HG03520 (cell line): ENCODE measurements at regions not wholly inside any gene's neighbourhood (a gene's known extent, or its start where the extent isn't known, plus 50 kb on each side); places are given as distances from the start of the nearest gene placed in this dataset.
"Not testable (repeated sequence)": the region's sequence is repeated elsewhere in the genome, so short reads cannot be mapped to it uniquely, and the experiment has no call there.

Experiments
- ATAC-seq: cut with Tn5 transposase; IDR thresholded peaks from one replicate; pipeline ENCODE4 v1.9.1; 2021; ENCODE audit warnings: mild to moderate bottlenecking, moderate library complexity; ENCODE audit not compliant: unreplicated experiment

GRCh38 chr17:70564006-70564620, 394.8 kb downstream of the KCNJ2 start:
- no peak for ATAC-seq

DNA sequence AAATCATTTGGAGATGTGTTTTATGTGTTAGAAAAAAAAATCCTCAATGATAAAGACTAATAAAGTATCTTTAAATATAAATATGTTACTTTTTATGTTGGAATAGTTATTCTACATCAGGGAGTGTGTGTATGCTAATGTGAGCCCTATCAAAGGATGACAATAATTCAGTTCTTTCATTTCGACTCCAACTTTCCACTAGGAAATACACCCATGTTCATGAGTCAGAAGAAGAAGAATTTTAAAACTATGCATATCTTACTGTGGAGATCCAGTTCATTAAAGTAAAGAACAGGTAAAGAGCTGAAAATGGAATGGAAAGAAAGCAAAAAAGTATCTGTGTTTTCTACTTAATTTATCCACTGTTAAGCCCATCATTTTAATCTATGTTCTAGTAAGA, 399.8 kb downstream of the KCNJ2 start:
- no peak for ATAC-seq

DNA sequence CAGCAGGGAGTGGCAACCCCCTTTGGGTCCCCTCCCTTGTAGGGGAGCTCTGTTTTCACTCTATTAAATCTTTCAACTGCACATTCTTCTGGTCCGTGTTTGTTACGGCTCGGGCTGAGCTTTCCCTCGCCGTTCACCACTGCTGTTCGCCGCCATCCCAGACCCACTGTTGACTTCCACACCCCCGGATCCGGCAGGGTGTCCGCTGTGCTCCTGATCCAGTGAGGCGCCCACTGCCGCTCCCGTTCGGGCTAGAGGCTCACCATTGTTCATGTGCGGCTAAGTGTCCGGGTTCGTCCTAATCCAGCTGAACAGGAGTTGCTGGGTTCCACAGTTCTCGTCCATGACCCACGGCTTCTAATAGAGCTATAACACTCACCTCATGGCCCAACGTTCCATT, 408.1 kb downstream of the KCNJ2 start:
- ATAC-seq = no peak

DNA sequence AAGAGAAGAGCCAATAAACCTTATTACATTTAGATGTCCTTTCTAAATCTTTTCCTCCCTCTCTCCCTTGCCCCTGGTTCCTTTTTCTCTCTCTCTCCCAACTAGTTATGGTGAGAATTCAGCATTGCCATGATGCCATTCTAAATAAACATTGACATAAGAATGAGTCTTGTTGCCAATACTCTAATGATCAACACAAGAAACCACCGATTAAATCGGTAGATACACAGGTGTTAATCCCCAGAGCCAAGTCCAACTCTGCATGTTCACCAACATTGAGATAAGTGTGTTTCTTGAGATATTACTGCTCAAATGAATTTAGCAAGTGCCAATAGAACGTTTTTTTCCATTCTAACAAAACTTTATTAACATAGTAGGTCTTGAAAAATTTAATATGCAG, 412.1 kb downstream of the KCNJ2 start:
- no peak for ATAC-seq

GRCh38 chr17:70582777-70583176, 413.4 kb downstream of the KCNJ2 start:
- no peak for ATAC-seq

GRCh38 chr17:70584255-70584654, 414.9 kb downstream of the KCNJ2 start:
- no peak for ATAC-seq

- no peak for ATAC-seq
These were observed 418.7 kb downstream of the KCNJ2 start for GRCh38 chr17:70588003-70588402.

DNA sequence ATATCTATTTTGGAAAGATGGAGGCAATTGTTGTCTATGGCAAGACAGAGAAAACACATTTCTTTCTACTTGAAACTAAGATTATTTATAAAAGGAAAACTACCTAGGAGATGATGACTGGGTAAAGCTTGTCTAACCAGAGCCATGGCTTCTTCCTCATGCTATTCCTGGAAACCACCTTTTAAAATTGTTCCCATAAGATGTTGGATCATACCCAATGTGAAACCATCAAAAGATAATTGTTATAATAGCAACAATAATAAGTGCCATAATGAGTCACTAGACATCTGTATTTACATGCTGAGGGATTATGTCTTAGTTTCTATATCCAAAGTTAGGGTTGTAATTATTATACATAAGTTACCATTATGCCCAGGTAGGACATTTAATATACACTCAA, 428.4 kb downstream of the KCNJ2 start:
- ATAC-seq = no peak

GRCh38 chr17:70599198-70599597, 429.9 kb downstream of the KCNJ2 start:
- ATAC-seq = no peak

DNA sequence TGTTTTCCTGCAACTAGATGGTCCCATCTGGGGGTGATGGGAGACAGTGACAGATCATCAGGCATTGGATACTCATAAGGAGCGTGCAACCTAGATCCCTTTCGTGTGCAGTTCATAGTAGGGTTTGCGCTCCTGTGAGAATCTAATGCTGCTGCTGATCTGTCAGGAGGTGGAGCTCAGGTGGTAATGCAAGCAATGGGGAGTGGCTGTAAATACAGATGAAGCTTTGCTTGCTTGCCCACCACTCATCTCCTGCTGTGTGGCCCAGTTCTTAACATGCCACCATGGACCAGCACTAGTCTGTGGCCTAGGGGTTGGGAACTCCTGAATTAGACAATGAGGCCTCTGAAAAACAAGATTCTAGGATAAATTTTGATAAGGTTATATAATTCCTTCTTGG, 430.6 kb downstream of the KCNJ2 start:
- ATAC-seq = not testable (repeated sequence)

DNA sequence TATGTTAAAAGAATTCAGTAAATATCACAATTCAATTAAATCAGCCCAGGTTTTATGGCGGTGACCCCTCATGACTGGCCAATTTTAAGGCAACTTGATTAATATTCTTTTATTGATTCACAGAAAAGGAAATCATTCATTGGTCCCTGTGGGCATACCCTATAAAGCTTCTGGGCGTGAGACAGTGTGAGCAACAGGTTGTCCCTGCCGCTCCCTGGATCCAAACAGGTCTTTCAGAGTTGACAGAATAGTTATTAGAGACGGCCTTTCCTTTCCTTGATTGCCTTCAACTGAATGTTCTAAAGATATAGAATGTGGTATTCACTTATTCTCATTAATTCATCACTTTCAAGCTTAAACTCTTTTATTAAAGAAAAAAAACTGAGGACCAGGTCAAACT, 433.9 kb downstream of the KCNJ2 start:
- ATAC-seq = no peak

GRCh38 chr17:70604854-70605253, 435.5 kb downstream of the KCNJ2 start:
- ATAC-seq = no peak

GRCh38 chr17:70606086-70606485, 436.8 kb downstream of the KCNJ2 start:
- no peak for ATAC-seq

DNA sequence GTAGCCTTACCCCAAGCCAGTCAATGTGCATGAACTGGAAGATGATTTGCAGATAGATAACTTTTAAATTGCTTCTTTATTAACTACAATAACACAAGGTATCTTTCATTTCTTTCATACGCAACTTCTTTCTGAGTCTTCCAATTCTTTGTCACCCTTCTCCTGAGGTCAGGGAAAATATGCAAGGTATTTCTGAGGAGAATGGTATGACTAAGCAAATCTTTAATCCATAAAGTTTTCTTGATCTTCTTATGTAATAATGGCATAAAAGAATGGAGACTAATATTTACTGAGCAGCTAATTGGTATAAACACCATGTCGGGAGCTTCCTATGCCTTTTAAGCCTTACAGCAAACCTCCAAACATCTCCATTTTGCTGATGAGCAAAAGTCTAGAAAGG, 438.9 kb downstream of the KCNJ2 start:
- no peak for ATAC-seq

DNA sequence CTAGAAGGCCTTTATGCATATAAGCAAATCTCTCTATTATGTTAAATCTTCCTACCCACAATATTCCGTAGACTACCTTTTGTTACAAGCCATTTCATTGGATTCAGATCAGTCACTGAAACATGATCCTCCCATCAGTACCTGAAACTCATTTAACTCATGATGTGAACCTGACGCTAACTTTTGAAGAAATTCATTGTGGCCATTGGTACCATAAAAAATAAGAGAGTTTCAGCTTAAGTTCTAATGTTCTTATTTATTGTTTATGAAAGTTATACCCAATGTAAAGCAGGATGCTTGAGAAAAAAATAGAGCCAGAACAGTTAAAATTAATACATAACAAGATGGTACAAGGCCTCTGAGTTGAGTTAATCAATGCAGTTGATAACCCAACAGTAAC, 439.6 kb downstream of the KCNJ2 start:
- no peak for ATAC-seq

DNA sequence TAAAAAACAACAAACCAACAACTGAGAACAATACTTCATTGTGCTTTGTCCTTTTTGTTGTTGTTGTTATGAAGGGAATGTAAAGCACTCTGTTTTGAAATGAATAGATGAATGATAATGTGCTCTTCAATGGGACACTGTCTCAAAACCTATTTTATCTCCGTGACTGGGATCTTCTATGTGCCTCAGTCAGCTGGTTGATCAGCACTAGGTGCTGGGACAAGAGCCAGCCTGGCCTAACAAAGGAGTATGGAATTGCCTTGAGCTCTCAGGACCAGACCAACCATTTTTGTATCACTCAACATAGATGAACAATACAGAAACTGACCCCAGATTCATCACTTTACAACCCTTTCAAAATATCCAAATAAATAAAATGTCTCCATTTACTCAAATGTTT, 440.2 kb downstream of the KCNJ2 start:
- no peak for ATAC-seq

DNA sequence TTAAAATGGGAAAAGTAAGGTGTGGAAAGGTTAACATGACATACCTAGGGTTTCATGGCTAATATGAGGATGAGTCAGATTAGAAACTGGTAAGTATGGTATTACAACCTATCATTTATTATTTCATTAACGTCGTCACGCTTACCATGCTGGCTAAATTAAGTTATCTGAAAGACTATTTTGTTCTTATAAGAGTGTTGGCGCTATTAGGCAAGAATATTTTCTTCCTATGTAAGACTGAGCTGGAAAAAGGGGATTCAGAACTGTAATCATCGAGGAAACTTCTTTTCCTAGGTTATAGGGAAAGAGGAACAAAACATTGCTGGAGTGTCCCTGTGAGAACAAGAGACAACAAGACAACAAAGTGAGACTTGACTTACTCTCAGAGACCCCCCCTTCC, 440.8 kb downstream of the KCNJ2 start:
- no peak for ATAC-seq

DNA sequence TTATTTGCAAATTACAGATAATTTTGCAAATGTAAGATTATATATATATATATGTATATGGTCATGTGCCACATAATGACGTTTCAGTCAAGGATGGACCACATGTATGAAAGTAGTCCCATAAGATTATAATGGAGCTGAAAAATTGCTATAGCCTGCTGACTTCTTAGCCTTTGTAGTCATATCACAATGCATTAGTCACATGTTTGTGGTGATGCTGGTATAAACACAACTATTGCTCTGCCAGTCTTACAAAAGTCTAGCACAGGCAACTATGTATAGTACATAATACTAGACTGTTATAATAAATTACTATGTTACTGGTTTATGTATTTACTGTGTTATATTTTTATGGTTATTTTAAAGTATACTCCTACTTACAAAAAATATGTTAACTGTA, 444.3 kb downstream of the KCNJ2 start:
- ATAC-seq = no peak

GRCh38 chr17:70615831-70616230, 446.5 kb downstream of the KCNJ2 start:
- ATAC-seq = no peak

- ATAC-seq = no peak
These were observed 449.3 kb downstream of the KCNJ2 start for GRCh38 chr17:70618641-70619040.

GRCh38 chr17:70621566-70621965, 452.2 kb downstream of the KCNJ2 start:
- ATAC-seq = no peak

- ATAC-seq = no peak
These were observed 453.3 kb downstream of the KCNJ2 start for GRCh38 chr17:70622368-70623260.

- no peak for ATAC-seq
These were observed 454.9 kb downstream of the KCNJ2 start for GRCh38 chr17:70624211-70624610.
